Thoracic aorta (tissue), 2 donors: ENCODE measurements at regions not wholly inside any gene's neighbourhood (a gene's known extent, or its start where the extent isn't known, plus 50 kb on each side); places are given as distances from the start of the nearest gene placed in this dataset.

Experiments
- ATAC-seq: fragments of 150-250 bp; one replicate; pipeline ENCODE4 v1.8.0; 2017; ENCODE audit warnings: low read depth; ENCODE audit not compliant: insufficient number of reproducible peaks, low FRiP score
- DNase-seq: peaks from one replicate; pipeline ENCODE4 v3.0.0-alpha.2; 2020; ENCODE audit warnings: low spot score
- H3K27ac ChIP-seq, 2 donors: fragments of 200-600 bp; sonication (generic); 1 replicate in 1 of 2; 2 replicates in 1 of 2; pipeline ENCODE4 v1.5.1; 2016; ENCODE audit warnings: mild to moderate bottlenecking in 2 of 2, moderate library complexity in 2 of 2
- H3K27me3 ChIP-seq: fragments of 200-600 bp; sonication (generic); replicated peaks from 2 replicates; pipeline ENCODE4 v1.6.0; 2016; ENCODE audit warnings: mild to moderate bottlenecking; ENCODE audit not compliant: insufficient read depth
- H3K36me3 ChIP-seq: fragments of 200-600 bp; sonication (generic); one replicate; pipeline ENCODE4 v1.5.1; 2016
- H3K4me1 ChIP-seq, 2 donors: fragments of 200-600 bp; sonication (generic); 1 replicate in 1 of 2; 2 replicates in 1 of 2; pipeline versions ENCODE4 v1.5.1 to v1.6.0; 2016; ENCODE audit warnings: low read depth in 2 of 2, mild to moderate bottlenecking in 1 of 2; ENCODE audit not compliant: control insufficient read depth in 1 of 2
- H3K4me3 ChIP-seq: fragments of 200-600 bp; sonication (generic); 2 replicates; pipeline ENCODE4 v1.5.1; 2016; ENCODE audit warnings: mild to moderate bottlenecking
- H3K9me3 ChIP-seq: fragments of 200-600 bp; sonication (generic); 2 replicates; pipeline ENCODE4 v1.5.1; 2016
- CTCF ChIP-seq: fragments of 200-600 bp; sonication (generic); IDR thresholded peaks from one replicate; pipeline ENCODE4 v1.5.1; 2019; ENCODE audit warnings: antibody characterized with exemption

GRCh38 chr9:101881508-101881907, 143.1 kb upstream of the GRIN3A start:
- Histone ChIP-seq H3K27me3 (no peaks in the 10 kb centered on the region), H3K4me3 (no peak overlapping the region), H3K9me3 (no peaks in the 10 kb centered on the region), H3K27ac (no peak overlapping the region), H3K36me3 (no peaks in the 10 kb centered on the region), H3K4me1 (no peaks in the 10 kb centered on the region)
- no peak for TF ChIP-seq CTCF
- DNase-seq, result no peak
- no peak for ATAC-seq

- no peak for DNase-seq
- TF ChIP-seq CTCF, result no peak
- no peaks in the 10 kb centered on the region for H3K4me1 ChIP-seq
Observed at GRCh38 chr9:101880846-101881245, 142.4 kb upstream of the GRIN3A start.

GRCh38 chr9:101878734-101879133, 140.3 kb upstream of the GRIN3A start:
- no peaks in the 10 kb centered on the region for H3K27me3 ChIP-seq
- ATAC-seq, result no peak
- TF ChIP-seq CTCF, result no peak

More at GRCh38 chr9:101880846-101881245, 142.4 kb upstream of the GRIN3A start:
- H3K36me3 ChIP-seq, result no peaks in the 10 kb centered on the region
- H3K27ac ChIP-seq, result no peak overlapping the region
- no peaks in the 10 kb centered on the region for H3K27me3 ChIP-seq
- ATAC-seq, result no peak
- no peaks in the 10 kb centered on the region for H3K9me3 ChIP-seq
- H3K4me3 ChIP-seq, result no peak overlapping the region

GRCh38 chr9:101877439-101877838, 139.0 kb upstream of the GRIN3A start:
- DNase-seq (no peak), ATAC-seq (no peak)
- Histone ChIP-seq H3K27me3 (no peaks in the 10 kb centered on the region), H3K4me3 (no peak overlapping the region), H3K9me3 (no peaks in the 10 kb centered on the region), H3K36me3 (no peaks in the 10 kb centered on the region), H3K4me1 (no peaks in the 10 kb centered on the region), H3K27ac (no peak overlapping the region)
- TF ChIP-seq CTCF, result no peak

More at GRCh38 chr9:101878734-101879133, 140.3 kb upstream of the GRIN3A start:
- H3K9me3 ChIP-seq, result no peaks in the 10 kb centered on the region
- no peak for DNase-seq
- no peak overlapping the region for H3K4me3 ChIP-seq
- H3K4me1 ChIP-seq, result no peaks in the 10 kb centered on the region
- H3K27ac ChIP-seq, result no peak overlapping the region
- no peaks in the 10 kb centered on the region for H3K36me3 ChIP-seq

GRCh38 chr9:101861472-101861871, 123.0 kb upstream of the GRIN3A start:
- Histone ChIP-seq H3K27me3 (no peaks in the 10 kb centered on the region), H3K27ac (no peak overlapping the region), H3K36me3 (no peaks in the 10 kb centered on the region), H3K4me1 (no peaks in the 10 kb centered on the region), H3K4me3 (no peak overlapping the region), H3K9me3 (no peaks in the 10 kb centered on the region)
- no peak for ATAC-seq
- DNase-seq, result no peak
- TF ChIP-seq CTCF, result no peak
